ENCODE measurements at regions not wholly inside any gene's neighbourhood (a gene's known extent, or its start where the extent isn't known, plus 50 kb on each side); places are given as distances from the start of the nearest gene placed in this dataset.

- no peak for TF ChIP-seq CTCF (conservative IDR thresholded peaks at IDR 0.05; ENCODE audit: low read depth, low read length)
- no peak for TF ChIP-seq EZH2 (IDR thresholded peaks at IDR 0.05; ENCODE audit: low read length, unreplicated experiment)
Observed at GRCh38 chr6:137938770-137939379, 71.8 kb downstream of the TNFAIP3 start.
